ENCODE measurements at regions not wholly inside any gene's neighbourhood (a gene's known extent, or its start where the extent isn't known, plus 50 kb on each side); places are given as distances from the start of the nearest gene placed in this dataset.

GRCh38 chr12:25348593-25348895 is 97.8 kb upstream of the KRAS start:
- TF ChIP-seq CTCF (IDR thresholded peaks at IDR 0.05; ENCODE audit: insufficient read depth, low read length, poor library complexity, severe bottlenecking) (no peak), EZH2phosphoT487 (conservative IDR thresholded peaks at IDR 0.05; ENCODE audit: low read length) (no peak)

All from SU-DHL-6 (cell line).